ENCODE measurements at regions not wholly inside any gene's neighbourhood (a gene's known extent, or its start where the extent isn't known, plus 50 kb on each side); places are given as distances from the start of the nearest gene placed in this dataset.

DNA sequence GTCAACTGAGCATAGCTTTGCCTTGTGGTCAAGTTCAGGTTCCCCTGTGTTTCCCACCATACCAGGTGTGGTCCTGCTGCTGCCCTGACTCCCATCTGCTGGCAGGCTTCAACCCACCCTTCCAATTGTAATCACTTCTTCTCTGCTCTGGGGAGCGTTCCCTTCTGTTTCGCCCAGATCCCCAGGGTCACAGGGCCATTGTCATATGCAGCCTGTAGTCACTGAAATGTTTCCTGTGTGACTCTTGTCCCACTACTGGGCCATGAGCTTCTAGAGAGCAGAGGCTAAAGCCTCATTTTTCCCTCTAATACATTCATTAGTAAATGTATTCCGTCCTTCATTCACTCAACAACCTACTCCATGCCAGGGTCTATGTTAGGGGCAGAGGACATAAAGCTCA, 75.0 kb upstream of the LAPTM4A start:
- Histone ChIP-seq H3K79me2 (ENCODE audit: insufficient read depth, low read length) (no peaks in the 10 kb centered on the region), H3K9ac (ENCODE audit: low read length) (no peak overlapping the region), H3F3A (ENCODE audit: insufficient read depth) (no peaks in the 10 kb centered on the region), H3K9me3 (ENCODE audit: insufficient read depth, low read length) (no peaks in the 10 kb centered on the region), H4K20me1 (ENCODE audit: low read depth, low read length) (no peaks in the 10 kb centered on the region), H3K27me3 (ENCODE audit: low read length) (0 out of 2 replicates have a peak, but pooled peaks cover 3% of the 10 kb centered on the region), H3K4me3 (ENCODE audit: insufficient read depth, low read length, poor library complexity, severe bottlenecking) (no peak overlapping the region), H3K4me2 (ENCODE audit: low read depth, low read length, poor library complexity, severe bottlenecking) (no peak overlapping the region), H3K9me2 (replicated peaks; ENCODE audit: insufficient read depth, low read length) (no peaks in the 10 kb centered on the region), H2AFZ (ENCODE audit: low read depth, low read length, severe bottlenecking) (no peak overlapping the region), H3K36me3 (ENCODE audit: low read length) (no peaks in the 10 kb centered on the region), H3K27ac (ENCODE audit: low read depth, low read length) (no peak overlapping the region)
- TF ChIP-seq CTCF (IDR thresholded peaks at IDR 0.05; ENCODE audit: insufficient read depth, low read length, poor library complexity, severe bottlenecking) (no peak), EZH2phosphoT487 (conservative IDR thresholded peaks at IDR 0.05; ENCODE audit: low read length) (no peak)

DNA sequence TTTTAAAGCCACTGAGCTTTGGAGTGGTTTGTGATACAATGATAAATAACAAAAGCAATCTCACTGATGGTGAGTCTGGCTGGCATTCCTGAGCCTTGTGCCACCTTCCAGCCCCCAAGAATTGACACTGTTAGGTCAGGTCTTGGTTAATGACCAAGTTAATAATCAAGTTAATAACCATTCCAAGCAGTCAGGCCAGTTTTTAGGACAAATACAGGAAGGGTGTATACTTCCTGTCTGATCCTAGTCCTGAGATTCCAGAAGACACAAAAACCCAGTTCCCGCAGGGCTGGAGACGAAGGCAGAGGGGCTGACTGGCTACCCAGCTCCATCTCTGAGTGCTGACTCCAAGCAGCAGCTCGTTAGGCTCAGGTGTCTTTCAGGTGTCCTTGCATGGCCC, 74.6 kb upstream of the LAPTM4A start:
- no peaks in the 10 kb centered on the region for H3K9me2 ChIP-seq (replicated peaks; ENCODE audit: insufficient read depth, low read length)
- H3K27ac ChIP-seq (ENCODE audit: low read depth, low read length) = no peak overlapping the region
- no peaks in the 10 kb centered on the region for H4K20me1 ChIP-seq (ENCODE audit: low read depth, low read length)
- no peak overlapping the region for H3K4me2 ChIP-seq (ENCODE audit: low read depth, low read length, poor library complexity, severe bottlenecking)
- no peaks in the 10 kb centered on the region for H3K79me2 ChIP-seq (ENCODE audit: insufficient read depth, low read length)
- H3F3A ChIP-seq (ENCODE audit: insufficient read depth) = no peaks in the 10 kb centered on the region
- no peaks in the 10 kb centered on the region for H3K36me3 ChIP-seq (ENCODE audit: low read length)
- 0 out of 2 replicates have a peak, but pooled peaks cover 3% of the 10 kb centered on the region for H3K27me3 ChIP-seq (ENCODE audit: low read length)
- TF ChIP-seq EZH2phosphoT487 (conservative IDR thresholded peaks at IDR 0.05; ENCODE audit: low read length) (no peak), CTCF (IDR thresholded peaks at IDR 0.05; ENCODE audit: insufficient read depth, low read length, poor library complexity, severe bottlenecking) (no peak)
- H3K4me3 ChIP-seq (ENCODE audit: insufficient read depth, low read length, poor library complexity, severe bottlenecking) = no peak overlapping the region
- H2AFZ ChIP-seq (ENCODE audit: low read depth, low read length, severe bottlenecking) = no peak overlapping the region
- no peak overlapping the region for H3K9ac ChIP-seq (ENCODE audit: low read length)
- no peaks in the 10 kb centered on the region for H3K9me3 ChIP-seq (ENCODE audit: insufficient read depth, low read length)

DNA sequence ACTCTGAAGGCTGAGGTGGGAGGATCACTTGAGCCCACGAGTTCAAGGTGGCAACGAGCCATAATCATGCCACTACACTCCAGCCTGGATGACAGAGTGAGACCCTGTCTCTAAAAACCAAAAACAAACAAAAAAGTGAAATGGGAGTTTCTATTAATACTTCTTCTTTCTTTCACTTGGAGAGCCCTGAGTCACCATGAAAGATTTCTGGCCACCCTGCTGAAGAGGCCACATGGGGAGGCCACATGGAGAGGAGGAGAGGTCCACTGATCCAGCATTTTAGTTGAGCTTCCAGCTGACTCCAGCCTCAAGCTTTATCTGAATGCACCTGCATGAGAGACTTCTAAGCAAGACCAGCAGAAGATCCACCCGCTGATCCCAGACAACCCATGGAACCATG, 74.2 kb upstream of the LAPTM4A start:
- H4K20me1 ChIP-seq (ENCODE audit: low read depth, low read length) = no peaks in the 10 kb centered on the region
- H3K9me3 ChIP-seq (ENCODE audit: insufficient read depth, low read length) = no peaks in the 10 kb centered on the region
- no peak overlapping the region for H3K27ac ChIP-seq (ENCODE audit: low read depth, low read length)
- no peak overlapping the region for H2AFZ ChIP-seq (ENCODE audit: low read depth, low read length, severe bottlenecking)
- no peak for TF ChIP-seq CTCF (IDR thresholded peaks at IDR 0.05; ENCODE audit: insufficient read depth, low read length, poor library complexity, severe bottlenecking)
- no peak for TF ChIP-seq EZH2phosphoT487 (conservative IDR thresholded peaks at IDR 0.05; ENCODE audit: low read length)
- 0 out of 2 replicates have a peak, but pooled peaks cover 3% of the 10 kb centered on the region for H3K27me3 ChIP-seq (ENCODE audit: low read length)
- no peaks in the 10 kb centered on the region for H3K36me3 ChIP-seq (ENCODE audit: low read length)
- no peak overlapping the region for H3K4me2 ChIP-seq (ENCODE audit: low read depth, low read length, poor library complexity, severe bottlenecking)
- no peak overlapping the region for H3K9ac ChIP-seq (ENCODE audit: low read length)
- no peak overlapping the region for H3K4me3 ChIP-seq (ENCODE audit: insufficient read depth, low read length, poor library complexity, severe bottlenecking)
- H3F3A ChIP-seq (ENCODE audit: insufficient read depth) = no peaks in the 10 kb centered on the region
- no peaks in the 10 kb centered on the region for H3K79me2 ChIP-seq (ENCODE audit: insufficient read depth, low read length)
- H3K9me2 ChIP-seq (replicated peaks; ENCODE audit: insufficient read depth, low read length) = no peaks in the 10 kb centered on the region

Measured in SU-DHL-6 (cell line).